ENCODE measurements at regions not wholly inside any gene's neighbourhood (a gene's known extent, or its start where the extent isn't known, plus 50 kb on each side); places are given as distances from the start of the nearest gene placed in this dataset.

- TF ChIP-seq CTCF (conservative IDR thresholded peaks at IDR 0.05; ENCODE audit: low read depth, low read length), result no peak
- no peak for TF ChIP-seq EZH2phosphoT487 (IDR thresholded peaks at IDR 0.05; ENCODE audit: borderline replicate concordance, low read length)
Measured at GRCh38 chr4:162560073-162560472, 396.3 kb upstream of the FSTL5 start.

All from PC-3 (cell line).